ENCODE measurements at regions not wholly inside any gene's neighbourhood (a gene's known extent, or its start where the extent isn't known, plus 50 kb on each side); places are given as distances from the start of the nearest gene placed in this dataset.

DNA sequence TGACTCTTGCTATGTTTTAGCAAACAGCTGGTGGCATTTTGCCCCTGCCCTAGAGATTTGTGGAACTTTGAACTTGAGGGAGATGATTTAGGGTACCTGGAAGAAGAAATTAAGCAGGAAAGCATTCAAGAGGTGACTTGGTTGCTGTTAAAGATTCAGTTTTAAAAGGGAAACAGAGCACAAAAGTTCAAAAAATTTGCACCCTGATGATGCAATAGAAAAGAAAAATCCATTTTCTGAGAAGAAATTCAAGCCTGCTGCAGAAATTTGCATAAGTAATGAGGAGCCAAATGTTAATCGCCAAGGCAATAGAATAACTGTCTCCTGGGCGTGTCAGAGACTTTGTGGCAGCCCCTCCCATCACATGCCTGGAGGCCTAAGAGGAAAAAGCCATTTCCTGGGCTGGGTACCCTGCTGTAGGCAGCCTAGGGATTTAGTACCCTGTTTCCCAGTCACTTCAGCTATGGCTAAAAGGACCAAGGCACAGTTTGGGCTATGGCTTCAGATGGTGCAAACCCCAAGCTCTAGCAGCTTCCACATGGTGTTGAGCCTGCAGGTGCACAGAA is 958.5 kb upstream of the MIR17HG start:
- H3K9me3 ChIP-seq (replicated peaks; ENCODE audit: control insufficient read depth, insufficient read depth, low read depth, low read length), result no peaks in the 10 kb centered on the region; the same call in 1 of the 2 replicates
- H4K20me1 ChIP-seq (replicated peaks; ENCODE audit: control insufficient read depth, insufficient read depth, low read length), result no peaks in the 10 kb centered on the region
- CTCF ChIA-PET (ENCODE audit: low intra/inter-chr PET ratio), result interaction anchor here (0.6 kb wide), 1 partner anchor 628 kb away, joined by 3 read pairs; no protein-coding TSS in a partner anchor
- ATAC-seq (no peak), DNase-seq (ENCODE audit: extremely low read depth in 1 of 4, low spot score in 3 of 4) (no peak), FAIRE-seq (no peak)
- no peaks in the 10 kb centered on the region for H3K9me1 ChIP-seq (ENCODE audit: control insufficient read depth, insufficient read depth, low read length)
- no peaks in the 10 kb centered on the region for H3K79me2 ChIP-seq (ENCODE audit: control insufficient read depth, insufficient read depth, low read length)
- BruUV-seq (replicated peaks), result no TSS peak
- H3K9ac ChIP-seq (ENCODE audit: insufficient read depth in 1 of 2, low read depth in 2 of 2, low read length in 2 of 2), result no peak overlapping the region
- H3K4me2 ChIP-seq (ENCODE audit: insufficient read depth, low read length), result no peak overlapping the region
- in situ Hi-C loops (cut with MboI), result no loop called here
- no peaks in the 10 kb centered on the region for H3K27me3 ChIP-seq (ENCODE audit: control insufficient read depth in 2 of 2, insufficient read depth in 2 of 2, low read length in 2 of 2)
- POLR2A ChIA-PET, result no interaction called here
- intact Hi-C loops (cut with micrococcal nuclease), result no loop called here
- no peak overlapping the region for H3K4me3 ChIP-seq
- no peak overlapping the region for H3K27ac ChIP-seq (ENCODE audit: extremely low read depth, low read depth, low read length)
- WGBS (ENCODE audit: insufficient coverage, low coverage, missing lambda C conversion rate), result 0% methylated on average over 2 of the region's 2 CpGs
- no peaks in the 10 kb centered on the region for H3K4me1 ChIP-seq (replicated peaks in 1 of 2; ENCODE audit: control insufficient read depth in 2 of 2, insufficient read depth in 2 of 2, low read length in 2 of 2)
- TF ChIP-seq, protein P1, sequence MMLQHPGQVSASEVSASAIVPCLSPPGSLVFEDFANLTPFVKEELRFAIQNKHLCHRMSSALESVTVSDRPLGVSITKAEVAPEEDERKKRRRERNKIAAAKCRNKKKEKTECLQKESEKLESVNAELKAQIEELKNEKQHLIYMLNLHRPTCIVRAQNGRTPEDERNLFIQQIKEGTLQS (IDR thresholded peaks at IDR 0.05), result peak; percentile 62
- TF ChIP-seq, protein P1 (CRISPR knock-in tag; conservative IDR thresholded peaks at IDR 0.05), result no peak
- TF ChIP-seq CEBPG (CRISPR knock-in tag; IDR thresholded peaks at IDR 0.05) (no peak), CEBPG (tag; conservative IDR thresholded peaks at IDR 0.05 in 1 of 2, IDR thresholded peaks at IDR 0.05 in 1 of 2) (0 out of 4 replicates have a peak, but pooled peaks of 1 of the 2 experiments have one; percentile 22), CC2D1A (IDR thresholded peaks at IDR 0.05) (no peak), HDAC2 (IDR thresholded peaks at IDR 0.05) (no peak), CEBPB (tag; IDR thresholded peaks at IDR 0.05) (peak; percentile 64)
- H2AFZ ChIP-seq (ENCODE audit: low read depth, low read length), result no peak overlapping the region
- H3K36me3 ChIP-seq (ENCODE audit: control insufficient read depth, insufficient read depth, low read length), result no peaks in the 10 kb centered on the region

Data from K562 (cell line).